ENCODE measurements at regions not wholly inside any gene's neighbourhood (a gene's known extent, or its start where the extent isn't known, plus 50 kb on each side); places are given as distances from the start of the nearest gene placed in this dataset.
"Not testable (repeated sequence)": the region's sequence is repeated elsewhere in the genome, so short reads cannot be mapped to it uniquely, and the experiment has no call there.

- no peak for DNase-seq
These were observed 195.6 kb upstream of the TNC start for GRCh38 chr9:115313545-115313944.

GRCh38 chr9:115326461-115326860 lies 208.5 kb upstream of the TNC start:
- DNase-seq, result no peak

- no peak for DNase-seq
These were observed 209.6 kb upstream of the TNC start for GRCh38 chr9:115327436-115328122.

GRCh38 chr9:115328228-115328627 lies 210.3 kb upstream of the TNC start:
- no peak for DNase-seq

- no peak for DNase-seq
These were observed 210.7 kb upstream of the TNC start for GRCh38 chr9:115328677-115329076.

GRCh38 chr9:115333277-115334070 lies 215.5 kb upstream of the TNC start:
- DNase-seq, result no peak

- no peak for DNase-seq
These were observed 217.5 kb upstream of the TNC start for GRCh38 chr9:115335439-115335838.

- DNase-seq, result no peak
These were observed 222.4 kb upstream of the TNC start for GRCh38 chr9:115340314-115340713.

- DNase-seq, result no peak
These were observed 223.5 kb upstream of the TNC start for GRCh38 chr9:115341426-115341825.

GRCh38 chr9:115347776-115348175 lies 229.8 kb upstream of the TNC start:
- not testable (repeated sequence) for DNase-seq

GRCh38 chr9:115348936-115349335 lies 231.0 kb upstream of the TNC start:
- DNase-seq, result not testable (repeated sequence)

GRCh38 chr9:115349542-115349941 lies 231.6 kb upstream of the TNC start:
- DNase-seq, result no peak

- DNase-seq, result no peak
These were observed 232.6 kb upstream of the TNC start for GRCh38 chr9:115350548-115350947.

GRCh38 chr9:115353681-115354080 lies 235.7 kb upstream of the TNC start:
- no peak for DNase-seq

GRCh38 chr9:115357821-115358220 lies 239.9 kb upstream of the TNC start:
- DNase-seq, result no peak

GRCh38 chr9:115359017-115359780 lies 241.2 kb upstream of the TNC start:
- no peak for DNase-seq

GRCh38 chr9:115360122-115360521 lies 242.2 kb upstream of the TNC start:
- no peak for DNase-seq

- no peak for DNase-seq
These were observed 244.1 kb upstream of the TNC start for GRCh38 chr9:115362101-115362500.

- no peak for DNase-seq
These were observed 244.7 kb upstream of the TNC start for GRCh38 chr9:115362640-115363039.

- no peak for DNase-seq
These were observed 247.0 kb upstream of the TNC start for GRCh38 chr9:115364991-115365390.

GRCh38 chr9:115367321-115367720 lies 249.4 kb upstream of the TNC start:
- DNase-seq, result no peak

- DNase-seq, result no peak
These were observed 250.0 kb upstream of the TNC start for GRCh38 chr9:115367780-115368525.

All from occipital lobe (tissue), 1 donor.